GM12865 (cell line): ENCODE measurements at regions not wholly inside any gene's neighbourhood (a gene's known extent, or its start where the extent isn't known, plus 50 kb on each side); places are given as distances from the start of the nearest gene placed in this dataset.
A peak's percentile ranks its signal among the peaks of the same experiment; 100 is the strongest.

ENCODE experiments used
- DNase-seq: peaks from one replicate; pipeline ENCODE4 v3.0.0; 2010; ENCODE audit warnings: low read depth
- H3K4me3 ChIP-seq: 2 replicates; pipeline ENCODE4 v1.5.1; 2011; ENCODE audit warnings: mild to moderate bottlenecking, low read depth, low read length, control low read depth
- TF ChIP-seq, protein P1 (sequence below): IDR thresholded peaks from 2 replicates; pipeline ENCODE4 v1.5.1; 2011; ENCODE audit warnings: low read length, control low read depth, low read depth, inconsistent platforms; ENCODE audit not compliant: insufficient read depth; ENCODE audit errors: missing control alignments

DNA sequence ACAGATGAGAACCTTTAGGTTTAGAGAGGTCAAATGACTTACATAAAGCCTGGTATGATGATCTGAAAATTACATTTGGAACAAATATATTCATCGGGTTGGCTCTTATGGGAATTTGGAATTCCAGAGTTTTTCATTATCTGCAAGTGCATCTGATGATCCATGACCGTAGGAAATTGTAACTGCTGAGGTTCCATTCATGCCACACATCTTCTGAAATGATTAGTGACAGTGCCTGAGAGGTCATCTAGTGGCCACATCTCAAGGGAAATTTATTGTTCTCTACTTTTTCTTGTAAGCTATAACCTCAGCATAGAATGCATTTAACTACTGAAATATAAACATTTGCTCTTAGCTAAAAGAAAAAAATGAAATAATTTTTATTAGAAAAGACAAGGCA is 105.8 kb upstream of the NWD2 start:
- DNase-seq = peak; percentile 44
- TF ChIP-seq, protein P1, sequence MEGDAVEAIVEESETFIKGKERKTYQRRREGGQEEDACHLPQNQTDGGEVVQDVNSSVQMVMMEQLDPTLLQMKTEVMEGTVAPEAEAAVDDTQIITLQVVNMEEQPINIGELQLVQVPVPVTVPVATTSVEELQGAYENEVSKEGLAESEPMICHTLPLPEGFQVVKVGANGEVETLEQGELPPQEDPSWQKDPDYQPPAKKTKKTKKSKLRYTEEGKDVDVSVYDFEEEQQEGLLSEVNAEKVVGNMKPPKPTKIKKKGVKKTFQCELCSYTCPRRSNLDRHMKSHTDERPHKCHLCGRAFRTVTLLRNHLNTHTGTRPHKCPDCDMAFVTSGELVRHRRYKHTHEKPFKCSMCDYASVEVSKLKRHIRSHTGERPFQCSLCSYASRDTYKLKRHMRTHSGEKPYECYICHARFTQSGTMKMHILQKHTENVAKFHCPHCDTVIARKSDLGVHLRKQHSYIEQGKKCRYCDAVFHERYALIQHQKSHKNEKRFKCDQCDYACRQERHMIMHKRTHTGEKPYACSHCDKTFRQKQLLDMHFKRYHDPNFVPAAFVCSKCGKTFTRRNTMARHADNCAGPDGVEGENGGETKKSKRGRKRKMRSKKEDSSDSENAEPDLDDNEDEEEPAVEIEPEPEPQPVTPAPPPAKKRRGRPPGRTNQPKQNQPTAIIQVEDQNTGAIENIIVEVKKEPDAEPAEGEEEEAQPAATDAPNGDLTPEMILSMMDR = no peak
- H3K4me3 ChIP-seq = no peak overlapping the region

DNA sequence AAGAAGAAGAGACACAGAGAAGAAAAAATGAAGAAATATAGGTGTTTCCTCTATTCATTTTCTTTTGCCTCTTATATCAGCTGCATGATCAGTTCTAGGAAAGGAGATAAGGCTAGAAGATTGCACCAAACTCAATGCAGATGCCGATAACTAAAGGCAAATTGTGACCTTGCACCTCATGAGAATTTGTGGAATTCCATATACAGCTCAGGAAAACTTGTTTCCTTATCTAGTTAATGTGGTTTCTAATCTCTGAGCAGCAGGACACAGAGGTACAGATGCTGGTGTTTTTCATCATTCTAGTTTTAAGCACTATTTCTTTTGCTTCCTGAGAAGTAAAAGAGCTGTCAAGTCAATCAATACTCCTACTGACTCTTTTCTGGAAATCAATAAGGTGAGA is 104.6 kb upstream of the NWD2 start:
- H3K4me3 ChIP-seq = no peak overlapping the region
- DNase-seq = no peak
- TF ChIP-seq, protein P1 = no peak

DNA sequence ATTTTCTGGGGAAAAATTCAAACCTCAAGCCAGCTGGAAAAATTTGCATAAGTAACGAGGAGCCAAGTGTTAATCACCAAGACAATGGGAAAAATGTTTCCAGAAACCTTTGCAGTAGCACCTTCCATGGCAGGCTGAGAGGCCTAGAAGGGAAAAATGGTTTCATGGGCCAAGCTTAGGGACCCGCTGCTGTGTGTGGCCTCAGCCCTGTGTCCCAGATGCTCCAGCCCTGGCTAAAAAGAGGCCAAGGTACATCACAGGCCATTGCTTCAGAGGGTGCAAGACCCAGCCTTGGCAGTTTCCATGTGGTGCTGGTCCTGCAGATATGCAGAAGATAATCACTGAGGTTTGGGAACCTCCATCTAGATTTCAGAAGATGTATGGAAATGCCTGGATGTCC is 98.3 kb upstream of the NWD2 start:
- no peak for DNase-seq
- no peak overlapping the region for H3K4me3 ChIP-seq
- TF ChIP-seq, protein P1 = no peak

DNA sequence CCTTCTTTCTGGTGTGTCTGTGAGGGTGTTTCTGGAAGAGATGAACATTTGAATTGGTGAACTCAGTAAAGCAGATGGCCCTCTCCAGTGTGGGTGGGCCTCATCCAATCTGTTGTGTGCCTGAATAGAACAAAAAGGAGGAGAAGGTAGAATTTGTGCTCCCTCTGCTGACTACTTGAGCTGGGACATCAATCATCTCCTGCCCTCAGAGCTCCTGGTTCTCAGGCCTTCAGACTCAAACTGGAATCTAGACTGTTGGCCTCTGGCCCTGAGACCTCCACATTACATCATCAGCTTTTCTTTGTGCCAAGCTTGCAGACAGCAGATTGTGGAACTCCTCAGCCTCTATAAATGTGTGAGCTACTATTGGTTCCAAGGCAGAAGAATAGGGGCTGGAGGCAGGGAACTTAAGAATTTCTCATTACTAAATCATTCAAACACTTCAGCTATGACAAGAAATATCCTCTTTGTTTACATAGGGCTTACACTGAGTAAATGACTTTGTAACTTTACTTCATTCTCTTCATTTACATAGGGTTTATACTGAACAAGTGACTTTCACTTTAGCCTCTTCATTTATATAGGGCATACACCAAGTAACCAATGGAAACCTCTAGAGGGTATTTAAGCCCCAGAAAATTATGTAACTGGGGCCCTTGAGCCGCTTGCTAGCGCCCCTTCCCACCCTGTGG is 86.9 kb upstream of the NWD2 start:
- TF ChIP-seq, protein P1 = no peak
- peak; percentile 24 for DNase-seq
- no peak overlapping the region for H3K4me3 ChIP-seq

DNA sequence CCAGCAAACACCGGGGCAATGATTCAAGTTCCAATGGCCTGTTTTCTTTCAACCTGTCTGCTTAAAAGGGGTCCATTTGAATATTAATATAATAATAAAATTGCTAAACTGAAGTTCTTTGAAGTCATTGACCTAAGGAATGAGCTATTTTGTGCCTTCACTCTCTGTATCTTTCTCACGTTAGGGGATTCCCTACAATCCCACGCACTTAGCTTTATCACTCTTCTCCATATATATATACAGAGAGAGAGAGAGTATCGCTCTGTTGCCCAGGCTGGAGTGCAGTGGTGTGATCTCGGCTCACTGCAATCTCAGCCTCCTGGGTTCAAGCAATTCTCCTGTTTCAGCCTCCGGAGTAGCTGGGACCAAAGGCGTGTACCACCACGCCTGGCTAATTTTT is 83.9 kb upstream of the NWD2 start:
- TF ChIP-seq, protein P1 = no peak
- peak; percentile 34 for DNase-seq
- no peak overlapping the region for H3K4me3 ChIP-seq

DNA sequence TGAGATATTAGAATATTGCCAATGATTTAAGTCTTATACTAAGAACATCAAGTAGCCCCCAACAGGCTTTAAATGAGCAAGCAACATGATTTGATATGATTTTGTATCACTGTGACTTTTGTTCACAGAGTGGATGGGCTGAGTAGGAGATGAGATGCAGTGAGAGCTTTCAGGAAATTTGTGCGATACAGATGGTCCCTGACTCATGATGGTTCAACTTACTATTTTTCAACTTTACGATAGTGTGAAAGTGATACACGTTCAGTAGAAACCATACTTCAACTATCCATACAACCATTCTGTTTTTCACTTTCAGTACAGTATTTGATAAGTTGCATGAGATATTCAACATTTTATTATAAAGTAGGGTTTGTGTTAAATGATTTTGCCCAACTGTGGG is 78.7 kb upstream of the NWD2 start:
- no peak overlapping the region for H3K4me3 ChIP-seq
- DNase-seq = no peak
- TF ChIP-seq, protein P1 = no peak

DNA sequence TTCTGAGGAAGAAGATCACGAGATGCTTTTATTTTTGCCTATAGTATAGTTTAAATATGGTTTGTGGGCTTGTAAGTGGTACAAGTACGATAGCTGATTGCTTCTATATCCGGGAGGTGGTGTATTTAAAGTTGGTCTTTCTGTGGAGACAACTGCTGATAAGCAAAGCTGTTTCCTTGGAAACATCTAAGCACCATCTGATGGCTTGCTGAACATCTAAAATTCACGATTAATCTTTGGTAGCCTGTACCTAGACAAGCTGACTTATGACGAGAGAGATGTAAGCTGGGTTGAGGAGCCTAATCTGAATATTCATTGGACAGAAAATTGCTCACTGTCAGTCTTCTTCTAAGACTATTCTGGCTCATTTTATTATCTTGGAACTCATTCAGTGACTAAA is 74.6 kb upstream of the NWD2 start:
- no peak for DNase-seq
- H3K4me3 ChIP-seq = no peak overlapping the region
- TF ChIP-seq, protein P1 = no peak
